B cell (primary cell): ENCODE measurements at regions not wholly inside any gene's neighbourhood (a gene's known extent, or its start where the extent isn't known, plus 50 kb on each side); places are given as distances from the start of the nearest gene placed in this dataset.

ENCODE experiments used
- EZH2 ChIP-seq: IDR thresholded peaks from 2 replicates; pipeline ENCODE4 v1.6.1; 2012; ENCODE audit warnings: borderline replicate concordance, low read depth, mild to moderate bottlenecking, moderate library complexity, low read length; ENCODE audit not compliant: insufficient read depth, poor library complexity, severe bottlenecking
- TF ChIP-seq, protein P1 (sequence below): fragments of 200-600 bp; IDR thresholded peaks from one replicate; pipeline ENCODE4 v1.8.0; 2022; ENCODE audit warnings: antibody characterized with exemption, mild to moderate bottlenecking

DNA sequence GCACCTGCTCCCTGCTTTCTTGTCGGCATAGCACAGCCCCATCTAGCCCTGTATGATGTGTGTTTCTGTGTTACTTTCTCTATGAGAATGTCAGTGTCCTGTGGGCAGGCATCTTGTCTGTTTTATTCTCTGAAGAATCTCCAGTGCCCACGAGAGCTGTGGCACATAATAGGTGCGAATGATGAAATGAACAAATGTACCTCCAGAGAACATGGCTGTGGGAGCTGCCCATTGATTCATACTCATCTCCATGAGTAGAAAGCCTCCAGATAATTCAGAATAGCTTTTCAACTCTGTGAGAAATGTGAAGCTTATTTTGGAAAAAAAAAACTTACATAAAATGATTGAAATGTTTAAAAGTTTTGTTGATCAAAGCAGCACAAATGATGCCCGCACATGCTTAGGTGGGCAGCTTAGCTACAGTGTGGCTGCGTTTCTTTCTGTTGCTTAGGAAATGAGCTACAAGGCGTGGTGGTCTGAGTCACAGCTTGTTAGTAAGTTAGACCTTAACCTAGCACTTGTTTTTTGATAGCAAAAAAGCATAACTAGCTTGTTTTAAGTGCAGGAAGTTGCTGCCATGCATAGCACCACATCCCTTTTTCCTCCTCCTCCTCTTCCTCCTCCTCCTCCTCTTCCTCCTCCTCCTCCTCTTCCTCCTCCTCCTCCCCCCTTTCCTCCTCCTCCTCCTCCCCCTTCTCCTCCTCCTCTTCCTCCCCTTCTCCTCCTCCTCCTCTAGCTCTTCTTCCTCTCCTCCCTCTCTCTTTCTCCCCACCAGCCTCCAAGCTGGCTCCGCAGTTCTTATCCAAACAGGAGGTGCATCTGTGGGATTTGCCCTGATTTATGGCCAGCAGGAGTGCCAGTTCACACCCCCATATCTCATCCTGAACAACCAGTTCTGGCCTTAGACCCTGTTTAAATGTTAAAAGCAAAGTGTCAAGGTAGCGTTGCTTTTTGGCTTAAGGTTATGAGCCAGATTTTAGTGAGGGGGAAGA, 221.5 kb downstream of the IRF8 start:
- TF ChIP-seq, protein P1, sequence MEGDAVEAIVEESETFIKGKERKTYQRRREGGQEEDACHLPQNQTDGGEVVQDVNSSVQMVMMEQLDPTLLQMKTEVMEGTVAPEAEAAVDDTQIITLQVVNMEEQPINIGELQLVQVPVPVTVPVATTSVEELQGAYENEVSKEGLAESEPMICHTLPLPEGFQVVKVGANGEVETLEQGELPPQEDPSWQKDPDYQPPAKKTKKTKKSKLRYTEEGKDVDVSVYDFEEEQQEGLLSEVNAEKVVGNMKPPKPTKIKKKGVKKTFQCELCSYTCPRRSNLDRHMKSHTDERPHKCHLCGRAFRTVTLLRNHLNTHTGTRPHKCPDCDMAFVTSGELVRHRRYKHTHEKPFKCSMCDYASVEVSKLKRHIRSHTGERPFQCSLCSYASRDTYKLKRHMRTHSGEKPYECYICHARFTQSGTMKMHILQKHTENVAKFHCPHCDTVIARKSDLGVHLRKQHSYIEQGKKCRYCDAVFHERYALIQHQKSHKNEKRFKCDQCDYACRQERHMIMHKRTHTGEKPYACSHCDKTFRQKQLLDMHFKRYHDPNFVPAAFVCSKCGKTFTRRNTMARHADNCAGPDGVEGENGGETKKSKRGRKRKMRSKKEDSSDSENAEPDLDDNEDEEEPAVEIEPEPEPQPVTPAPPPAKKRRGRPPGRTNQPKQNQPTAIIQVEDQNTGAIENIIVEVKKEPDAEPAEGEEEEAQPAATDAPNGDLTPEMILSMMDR, result no peak
- no peak for TF ChIP-seq EZH2
